ENCODE measurements at regions not wholly inside any gene's neighbourhood (a gene's known extent, or its start where the extent isn't known, plus 50 kb on each side); places are given as distances from the start of the nearest gene placed in this dataset.

- Histone ChIP-seq H3K4me1 (no peaks in the 10 kb centered on the region), H3K27ac (no peak overlapping the region), H3K27me3 (no peaks in the 10 kb centered on the region), H3K4me3 (no peak overlapping the region), H3K36me3 (no peaks in the 10 kb centered on the region), H3K9me3 (no peaks in the 10 kb centered on the region)
- no peak for DNase-seq
- no peak for ATAC-seq
- TF ChIP-seq CTCF (IDR thresholded peaks at IDR 0.05): no peak
- intact Hi-C loops (cut with DNase I): no loop called here
Observed at GRCh38 chr1:98374098-98374497, 287.4 kb upstream of the SNX7 start.

GRCh38 chr1:98373056-98373455, 288.5 kb upstream of the SNX7 start:
- Histone ChIP-seq H3K27ac (no peak overlapping the region), H3K9me3 (no peaks in the 10 kb centered on the region), H3K36me3 (no peaks in the 10 kb centered on the region), H3K4me3 (no peak overlapping the region), H3K27me3 (no peaks in the 10 kb centered on the region), H3K4me1 (no peaks in the 10 kb centered on the region)
- DNase-seq (no peak), ATAC-seq (no peak)
- intact Hi-C loops (cut with DNase I): no loop called here
- TF ChIP-seq CTCF (IDR thresholded peaks at IDR 0.05): no peak

DNA sequence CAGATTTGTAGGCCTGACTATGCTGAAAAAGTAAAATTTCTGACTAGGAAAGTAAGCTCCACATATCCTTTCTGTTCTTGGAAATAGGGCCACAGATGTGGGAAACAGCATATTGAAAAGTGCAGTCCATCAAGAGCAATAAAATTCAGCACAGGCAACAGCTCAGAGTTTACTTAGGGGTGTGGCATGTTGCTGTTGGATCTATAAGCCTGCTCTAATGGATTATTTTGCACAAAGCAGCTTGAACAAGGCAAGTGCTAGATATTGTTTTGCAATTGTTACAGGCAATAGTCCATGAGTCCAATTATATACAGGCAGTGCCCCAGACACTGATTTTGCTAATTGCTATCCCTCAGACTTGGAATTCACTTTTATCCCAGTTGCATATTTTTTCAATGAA, 289.8 kb upstream of the SNX7 start:
- H3K4me3 ChIP-seq: no peak overlapping the region
- no peak for TF ChIP-seq CTCF (IDR thresholded peaks at IDR 0.05)
- intact Hi-C loops (cut with DNase I): no loop called here
- no peaks in the 10 kb centered on the region for H3K9me3 ChIP-seq
- H3K36me3 ChIP-seq: no peaks in the 10 kb centered on the region
- no peaks in the 10 kb centered on the region for H3K27me3 ChIP-seq
- H3K27ac ChIP-seq: no peak overlapping the region
- ATAC-seq: no peak
- no peak for DNase-seq
- H3K4me1 ChIP-seq: no peaks in the 10 kb centered on the region

GRCh38 chr1:98369463-98369862, 292.1 kb upstream of the SNX7 start:
- Histone ChIP-seq H3K9me3 (no peaks in the 10 kb centered on the region), H3K27me3 (no peaks in the 10 kb centered on the region), H3K4me3 (no peak overlapping the region), H3K36me3 (no peaks in the 10 kb centered on the region), H3K27ac (no peak overlapping the region), H3K4me1 (no peaks in the 10 kb centered on the region)
- DNase-seq: no peak
- intact Hi-C loops (cut with DNase I): no loop called here
- TF ChIP-seq CTCF (IDR thresholded peaks at IDR 0.05): no peak
- no peak for ATAC-seq

DNA sequence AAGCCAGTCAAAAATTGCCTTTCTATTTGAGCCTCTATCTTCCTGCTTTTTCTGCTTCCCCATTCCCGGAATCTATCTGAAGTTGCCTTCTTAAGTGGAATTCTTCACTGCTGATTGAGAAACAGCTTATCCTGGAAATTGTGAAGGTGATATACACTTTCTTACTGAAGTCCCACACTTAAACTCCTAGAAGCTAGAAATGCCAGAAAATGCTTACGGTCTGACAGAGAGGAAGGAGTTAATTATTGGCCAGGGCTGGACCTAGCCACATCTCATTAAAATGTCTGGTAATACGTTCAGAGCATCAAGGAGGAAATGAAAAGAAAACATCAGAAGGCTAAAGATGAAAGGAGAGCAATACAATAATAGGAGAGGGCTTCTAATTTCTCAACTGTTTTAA, 292.5 kb upstream of the SNX7 start:
- Histone ChIP-seq H3K4me1 (no peaks in the 10 kb centered on the region), H3K27me3 (no peaks in the 10 kb centered on the region), H3K4me3 (no peak overlapping the region), H3K9me3 (no peaks in the 10 kb centered on the region), H3K27ac (no peak overlapping the region), H3K36me3 (no peaks in the 10 kb centered on the region)
- ATAC-seq (peak; percentile 19), DNase-seq (no peak)
- TF ChIP-seq CTCF (IDR thresholded peaks at IDR 0.05): no peak
- intact Hi-C loops (cut with DNase I): no loop called here

DNA sequence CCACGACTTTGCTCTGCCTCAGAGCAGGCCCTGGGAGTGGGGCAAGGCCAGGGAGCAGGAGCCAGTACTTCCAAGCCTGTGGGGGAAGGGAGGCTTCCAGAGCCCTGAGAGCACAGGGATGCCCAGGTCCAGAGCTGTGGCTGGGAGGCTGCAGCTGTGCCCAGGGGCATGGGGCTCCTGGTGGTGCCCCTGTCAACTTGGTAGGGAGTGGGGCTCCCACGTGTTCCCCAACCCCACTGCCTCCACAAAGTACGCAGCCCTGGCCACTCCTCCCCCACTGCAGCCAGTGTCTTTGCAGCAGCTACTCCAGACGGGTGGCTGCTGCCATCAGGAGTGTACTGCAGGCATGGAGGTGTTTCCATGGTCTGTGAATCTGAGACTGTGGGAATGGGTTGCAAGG, 294.1 kb upstream of the SNX7 start:
- ATAC-seq: peak; percentile 31
- no peak for DNase-seq
- Histone ChIP-seq H3K27me3 (no peaks in the 10 kb centered on the region), H3K4me3 (no peak overlapping the region), H3K4me1 (no peaks in the 10 kb centered on the region), H3K9me3 (no peaks in the 10 kb centered on the region), H3K36me3 (no peaks in the 10 kb centered on the region), H3K27ac (no peak overlapping the region)
- TF ChIP-seq CTCF (IDR thresholded peaks at IDR 0.05): no peak
- intact Hi-C loops (cut with DNase I): no loop called here
